Right cardiac atrium (tissue), 5 donors: ENCODE measurements at regions not wholly inside any gene's neighbourhood (a gene's known extent, or its start where the extent isn't known, plus 50 kb on each side); places are given as distances from the start of the nearest gene placed in this dataset.

ENCODE experiments used
- ATAC-seq, 2 donors: fragments of 200-7000 bp; cut with Tn5 transposase; one replicate each; pipeline versions ENCODE4 v1.8.0 to v1.9.1; 2020; ENCODE audit warnings: moderate library complexity in 2 of 2, mild to moderate bottlenecking in 1 of 2
- DNase-seq, 3 donors: peaks; one replicate each; pipeline ENCODE4 v3.0.0-alpha.2; 2020
- H3K27ac ChIP-seq: one replicate; pipeline ENCODE4 v1.5.1; 2013; ENCODE audit warnings: mild to moderate bottlenecking, low read length, control low read depth, moderate library complexity
- H3K27me3 ChIP-seq: one replicate; pipeline ENCODE4 v1.6.1; 2013; ENCODE audit not compliant: control insufficient read depth, insufficient read depth
- H3K4me1 ChIP-seq: one replicate; pipeline ENCODE4 v1.6.1; 2013; ENCODE audit warnings: low read length; ENCODE audit not compliant: control insufficient read depth, insufficient read depth
- H3K4me3 ChIP-seq: one replicate; pipeline ENCODE4 v1.5.1; 2013; ENCODE audit warnings: low read length, control low read depth
- H3K9me3 ChIP-seq: one replicate; pipeline ENCODE4 v1.6.1; 2013; ENCODE audit warnings: low read length; ENCODE audit not compliant: control insufficient read depth
- WGBS: extraction: QIAGEN DNeasy Blood & Tissue Kit; methylation state at CpG from one replicate; pipeline ENCODE4 v1.1.7; 2013; 5-methylcytosine and 5-hydroxymethylcytosine counted together
- intact Hi-C, 4 donors: fragments of 100-400 bp; cut with DNase I; formaldehyde crosslinking; loops; one replicate each; pipeline versions ENCODE4 v1.11.0 to v1.14.0; 2022 to 2023
- donor health status: healthy with polysubstance abuse.
- donor health status: DM: no; HTN: yes; CAD: no.
- donor health status: DM: no; HTN: no; CAD: no.
- donor health status: DM: no; HTN: yes; CAD: no; lungs with severe emphysema.
- donor health status: DM: yes; HTN: yes; CAD: no.

DNA sequence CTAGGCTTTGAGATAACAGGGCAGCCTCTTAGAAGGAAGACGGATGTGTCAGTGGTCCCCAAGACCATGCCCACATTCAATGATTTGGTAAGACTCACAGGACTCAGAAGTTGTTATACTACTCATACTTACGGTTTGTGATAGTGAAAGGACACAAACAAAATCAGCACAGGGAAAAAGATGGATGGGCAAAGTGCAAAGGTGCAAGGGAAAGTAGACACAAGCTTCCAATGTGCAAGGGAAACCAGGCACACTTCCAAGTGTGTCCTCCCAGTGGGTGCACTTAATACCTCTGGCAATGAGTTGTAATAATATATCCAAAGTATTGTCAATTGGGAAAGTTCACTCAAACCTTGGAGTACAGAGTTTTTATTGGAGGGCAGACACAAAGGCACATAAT, 53.8 kb upstream of the VCX start:
- DNase-seq = no peak
- H3K4me3 ChIP-seq = no peak overlapping the region
- intact Hi-C loops = no loop called here
- H3K9me3 ChIP-seq = no peaks in the 10 kb centered on the region
- H3K27me3 ChIP-seq = no peaks in the 10 kb centered on the region
- no peaks in the 10 kb centered on the region for H3K4me1 ChIP-seq
- H3K27ac ChIP-seq = no peak overlapping the region
- no peak for ATAC-seq
- 71% methylated on average over 2 of the region's 2 CpGs for WGBS

DNA sequence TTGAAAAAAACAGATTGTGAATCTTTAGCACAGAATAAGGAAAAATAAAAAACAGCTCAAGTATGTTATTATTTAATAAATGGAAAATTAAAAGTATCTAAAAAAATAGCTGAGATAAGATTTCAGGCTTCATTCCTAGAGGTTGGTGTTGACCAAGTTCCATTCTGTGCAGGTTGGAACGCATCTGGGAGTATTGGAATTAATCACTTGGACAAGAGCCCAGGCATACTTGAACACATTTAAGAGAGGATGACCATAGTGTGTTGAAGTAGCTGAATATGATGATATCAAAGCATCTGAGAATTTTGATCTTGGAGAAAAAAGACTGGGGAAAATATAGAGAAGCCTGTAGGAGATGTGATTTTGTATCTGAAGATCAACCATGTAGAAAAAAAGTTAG, 54.6 kb upstream of the VCX start:
- ATAC-seq (no peak), DNase-seq (no peak)
- H3K27me3 ChIP-seq = no peaks in the 10 kb centered on the region
- H3K4me3 ChIP-seq = no peak overlapping the region
- no peak overlapping the region for H3K27ac ChIP-seq
- intact Hi-C loops = no loop called here
- no peaks in the 10 kb centered on the region for H3K4me1 ChIP-seq
- no peaks in the 10 kb centered on the region for H3K9me3 ChIP-seq
- 55% methylated on average over 1 of the region's 1 CpG for WGBS

DNA sequence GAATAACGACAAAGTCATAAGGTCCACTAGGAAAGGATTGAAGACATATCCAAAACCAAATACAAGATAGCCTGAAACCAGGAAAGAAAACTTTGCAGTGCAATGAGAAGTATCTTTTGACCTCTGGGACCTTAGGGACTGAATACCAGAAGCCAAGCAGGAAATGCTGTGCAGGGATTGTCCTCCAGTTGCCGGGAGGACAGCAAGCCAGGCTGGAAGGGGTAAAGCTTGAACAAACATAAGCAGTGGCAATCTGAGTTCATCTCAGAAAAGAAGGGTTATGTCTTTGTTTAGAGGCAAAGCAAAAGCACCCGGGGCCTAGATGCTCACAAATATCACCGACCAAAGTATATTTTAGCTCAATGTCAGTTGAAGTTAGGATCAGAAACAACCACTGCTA, 55.3 kb upstream of the VCX start:
- 39% methylated on average over 4 of the region's 4 CpGs for WGBS
- DNase-seq = no peak
- intact Hi-C loops = no loop called here

DNA sequence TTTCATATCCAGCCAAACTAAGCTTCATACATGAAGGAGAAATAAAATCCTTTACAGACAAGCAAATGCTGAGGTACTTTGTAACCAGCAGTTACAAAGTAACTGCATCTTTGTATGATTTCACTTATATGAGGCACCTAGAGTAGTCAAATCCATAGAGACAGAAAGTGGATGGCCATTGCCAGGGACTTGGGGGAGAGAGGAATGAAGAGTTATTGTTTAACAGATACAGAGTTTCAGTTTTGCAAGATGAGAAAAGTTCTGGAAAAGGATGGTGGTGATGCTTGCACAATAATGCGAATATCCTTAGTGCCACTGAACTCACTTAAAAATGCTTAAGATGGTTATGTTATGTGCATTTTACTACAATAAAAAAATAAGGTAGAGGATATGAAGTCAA, 58.4 kb upstream of the VCX start:
- Histone ChIP-seq H3K27ac (no peak overlapping the region), H3K4me1 (no peaks in the 10 kb centered on the region), H3K4me3 (no peak overlapping the region), H3K27me3 (no peaks in the 10 kb centered on the region), H3K9me3 (no peaks in the 10 kb centered on the region)
- WGBS = 94% methylated on average over 1 of the region's 1 CpG
- intact Hi-C loops = no loop called here
- ATAC-seq = no peak
- no peak for DNase-seq

More for the DNA sequence above, 55.3 kb upstream of the VCX start:
- no peak overlapping the region for H3K27ac ChIP-seq
- no peak for ATAC-seq
- H3K27me3 ChIP-seq = no peaks in the 10 kb centered on the region
- H3K4me1 ChIP-seq = no peaks in the 10 kb centered on the region
- H3K9me3 ChIP-seq = no peaks in the 10 kb centered on the region
- H3K4me3 ChIP-seq = no peak overlapping the region

DNA sequence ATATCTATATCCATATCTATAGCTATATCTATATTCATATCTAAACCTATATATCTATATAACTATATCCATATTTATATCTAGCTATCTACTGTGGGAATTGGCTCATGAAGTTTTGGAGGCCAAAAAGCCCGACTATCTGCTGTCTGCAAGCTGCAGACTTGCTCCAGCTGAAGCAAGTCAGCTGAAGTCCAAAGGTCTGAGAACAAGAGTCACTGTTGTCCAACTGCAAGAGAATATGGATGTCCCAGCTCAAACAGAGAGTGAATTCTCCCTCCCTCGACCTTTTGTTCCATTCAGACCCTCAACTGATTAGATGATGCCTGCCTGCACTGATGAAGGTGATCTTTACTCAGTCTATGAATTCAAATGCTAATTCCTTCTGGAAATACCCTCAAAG, 63.3 kb upstream of the VCX start:
- WGBS = 62% methylated on average over 2 of the region's 2 CpGs
- ATAC-seq (no peak), DNase-seq (no peak)
- H3K9me3 ChIP-seq = no peaks in the 10 kb centered on the region
- H3K4me3 ChIP-seq = no peak overlapping the region
- H3K4me1 ChIP-seq = no peaks in the 10 kb centered on the region
- H3K27ac ChIP-seq = no peak overlapping the region
- no peaks in the 10 kb centered on the region for H3K27me3 ChIP-seq
- intact Hi-C loops = no loop called here

DNA sequence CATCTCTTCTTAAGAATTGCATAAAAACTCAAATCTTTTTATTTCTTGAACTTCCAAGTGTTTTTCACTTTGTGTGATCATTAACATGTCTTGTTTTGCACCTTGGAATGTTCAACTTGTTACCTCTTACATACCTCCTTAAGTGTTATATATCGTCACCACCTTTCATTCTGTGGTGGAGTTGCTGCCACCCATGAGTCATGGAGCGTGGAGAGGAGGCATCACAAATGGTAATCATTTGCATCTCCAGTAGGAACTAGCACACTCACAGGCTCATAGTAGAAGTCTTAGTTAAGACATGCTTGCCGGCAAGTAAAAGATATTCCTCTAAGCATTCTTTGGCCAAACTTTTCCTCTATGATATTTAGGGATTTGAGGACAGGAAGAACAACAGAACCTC, 67.0 kb upstream of the VCX start:
- Histone ChIP-seq H3K9me3 (no peaks in the 10 kb centered on the region), H3K27me3 (no peaks in the 10 kb centered on the region), H3K4me1 (no peaks in the 10 kb centered on the region), H3K27ac (no peak overlapping the region), H3K4me3 (no peak overlapping the region)
- intact Hi-C loops = no loop called here
- no peak for DNase-seq
- no peak for ATAC-seq
- WGBS = 85% methylated on average over 3 of the region's 3 CpGs

DNA sequence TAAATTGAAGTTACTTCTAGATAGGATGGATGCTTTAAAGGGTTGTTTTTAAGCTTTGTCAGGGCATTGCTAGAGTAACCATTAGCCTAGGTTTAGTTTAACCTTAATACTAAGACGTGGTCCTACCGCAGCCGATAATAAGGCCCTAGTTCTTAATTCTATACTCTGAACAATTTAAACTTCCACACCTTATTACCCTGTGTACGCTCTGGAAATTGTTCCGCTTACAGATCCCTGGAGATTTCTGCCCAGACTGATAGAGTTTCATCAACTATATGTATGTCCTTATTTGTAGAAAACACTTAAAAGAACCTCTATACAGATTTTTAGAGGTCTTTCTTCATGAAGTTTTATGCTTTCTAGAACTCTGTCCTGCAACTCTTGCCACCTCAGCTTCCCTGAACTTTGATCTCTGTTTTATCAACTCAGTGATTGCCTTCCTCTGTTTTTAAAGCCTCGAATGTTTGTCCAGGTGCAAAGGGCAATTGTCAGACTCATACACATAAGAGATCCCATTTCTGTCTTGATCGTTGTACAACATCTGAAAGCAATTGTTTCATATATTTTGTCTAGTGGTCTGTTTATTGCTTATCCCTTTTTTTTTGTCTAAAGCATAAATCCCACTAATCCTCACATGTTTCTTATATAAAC, 71.1 kb upstream of the VCX start:
- 74% methylated on average over 7 of the region's 7 CpGs for WGBS
- DNase-seq = no peak
- Histone ChIP-seq H3K4me1 (no peaks in the 10 kb centered on the region), H3K4me3 (no peak overlapping the region), H3K27ac (no peak overlapping the region), H3K27me3 (no peaks in the 10 kb centered on the region), H3K9me3 (no peaks in the 10 kb centered on the region)
- intact Hi-C loops = no loop called here
- ATAC-seq = no peak

DNA sequence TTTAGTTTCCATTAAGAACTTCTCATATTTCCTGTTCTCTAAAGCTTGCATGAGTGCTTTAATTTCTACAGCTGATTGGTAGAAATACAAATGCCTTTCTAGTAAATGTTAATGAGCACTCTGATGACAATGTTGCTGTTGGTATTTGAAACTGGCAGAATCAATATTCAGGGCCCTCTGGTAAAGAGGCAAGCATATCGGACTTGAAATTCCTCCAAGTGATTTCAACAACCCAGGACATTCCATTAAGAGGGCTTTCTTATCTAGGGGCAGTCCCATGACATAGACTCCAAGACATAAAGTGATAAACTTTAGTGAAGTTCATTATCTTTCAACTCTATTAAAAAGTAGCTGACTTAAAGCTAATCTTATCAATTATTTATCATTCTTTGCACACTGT, 83.1 kb upstream of the VCX start:
- H3K27ac ChIP-seq = no peak overlapping the region
- DNase-seq (no peak), ATAC-seq (no peak)
- H3K4me1 ChIP-seq = no peaks in the 10 kb centered on the region
- no peak overlapping the region for H3K4me3 ChIP-seq
- no peaks in the 10 kb centered on the region for H3K27me3 ChIP-seq
- H3K9me3 ChIP-seq = no peaks in the 10 kb centered on the region
- 32% methylated on average over 1 of the region's 1 CpG for WGBS
- intact Hi-C loops = no loop called here

DNA sequence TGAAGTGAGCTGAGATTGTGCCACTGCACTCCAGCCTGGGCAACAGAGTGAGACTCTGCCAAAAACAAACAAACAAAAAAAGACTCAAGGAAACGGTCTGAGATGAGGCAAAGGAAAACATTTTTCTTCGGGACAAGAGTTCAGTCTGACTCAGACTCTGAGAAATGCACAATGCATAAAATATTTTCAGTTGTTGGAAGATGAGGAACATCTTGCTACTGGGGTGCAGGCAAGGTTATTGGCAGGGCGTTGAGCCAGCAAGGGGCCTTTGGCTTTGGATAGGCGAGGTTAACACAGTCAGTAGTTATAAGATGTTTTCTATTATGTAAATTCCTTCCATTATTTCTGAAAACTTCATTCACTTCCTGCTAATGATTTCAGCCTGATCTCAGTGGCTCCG, 96.1 kb upstream of the VCX start:
- no peaks in the 10 kb centered on the region for H3K27me3 ChIP-seq
- no peak overlapping the region for H3K27ac ChIP-seq
- no peak overlapping the region for H3K4me3 ChIP-seq
- no peak for DNase-seq
- H3K4me1 ChIP-seq = no peaks in the 10 kb centered on the region
- WGBS = 52% methylated on average over 5 of the region's 5 CpGs
- no peaks in the 10 kb centered on the region for H3K9me3 ChIP-seq
- intact Hi-C loops = no loop called here
- ATAC-seq = no peak

DNA sequence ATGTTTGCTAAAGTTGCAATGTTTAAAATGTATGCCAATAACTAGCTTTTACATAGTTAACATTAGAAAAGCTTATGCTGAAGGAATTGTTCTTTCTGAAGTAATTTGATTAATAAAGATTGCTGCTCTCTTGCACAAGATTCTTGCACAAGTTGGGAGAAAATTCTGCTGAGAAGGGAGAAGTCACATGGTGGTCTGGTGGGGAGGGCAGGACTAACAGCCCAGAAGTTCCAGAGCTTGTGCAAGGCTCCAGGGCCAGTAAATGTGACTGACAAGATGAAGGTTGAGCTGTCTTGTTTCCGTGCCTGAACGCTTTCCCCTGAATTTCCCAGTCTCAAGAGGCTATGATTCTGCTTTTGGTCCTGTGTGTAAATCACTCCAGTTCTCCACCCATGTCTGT, 112.9 kb upstream of the VCX start:
- ATAC-seq = no peak

DNA sequence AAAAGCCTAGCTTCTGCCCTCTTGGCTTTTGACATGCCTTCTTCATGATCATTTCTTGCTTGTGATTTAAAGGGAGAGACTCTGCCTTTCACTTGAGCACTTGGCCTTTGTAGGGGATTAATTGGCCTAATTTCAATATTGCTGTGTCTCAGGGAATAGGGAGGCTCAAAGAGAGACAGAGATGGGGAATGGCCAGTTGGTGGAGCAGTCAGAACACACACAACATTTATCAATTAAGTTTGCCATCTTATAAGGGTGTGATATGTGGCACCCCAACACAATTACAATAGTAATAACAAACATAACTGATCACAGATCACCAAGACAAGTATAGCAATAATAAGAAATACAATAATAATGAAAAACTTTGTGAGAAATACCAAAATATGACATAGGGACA, 122.5 kb upstream of the VCX start:
- ATAC-seq (no peak), DNase-seq (no peak)
- H3K4me3 ChIP-seq = no peak overlapping the region
- H3K9me3 ChIP-seq = no peaks in the 10 kb centered on the region
- H3K4me1 ChIP-seq = no peaks in the 10 kb centered on the region
- H3K27ac ChIP-seq = no peak overlapping the region
- H3K27me3 ChIP-seq = no peaks in the 10 kb centered on the region
- intact Hi-C loops = no loop called here

More for the DNA sequence above, 112.9 kb upstream of the VCX start:
- H3K9me3 ChIP-seq = no peaks in the 10 kb centered on the region
- no peak for DNase-seq
- WGBS = 80% methylated on average over 2 of the region's 2 CpGs
- intact Hi-C loops = no loop called here
- no peaks in the 10 kb centered on the region for H3K27me3 ChIP-seq
- no peak overlapping the region for H3K27ac ChIP-seq
- H3K4me1 ChIP-seq = no peaks in the 10 kb centered on the region
- H3K4me3 ChIP-seq = no peak overlapping the region

DNA sequence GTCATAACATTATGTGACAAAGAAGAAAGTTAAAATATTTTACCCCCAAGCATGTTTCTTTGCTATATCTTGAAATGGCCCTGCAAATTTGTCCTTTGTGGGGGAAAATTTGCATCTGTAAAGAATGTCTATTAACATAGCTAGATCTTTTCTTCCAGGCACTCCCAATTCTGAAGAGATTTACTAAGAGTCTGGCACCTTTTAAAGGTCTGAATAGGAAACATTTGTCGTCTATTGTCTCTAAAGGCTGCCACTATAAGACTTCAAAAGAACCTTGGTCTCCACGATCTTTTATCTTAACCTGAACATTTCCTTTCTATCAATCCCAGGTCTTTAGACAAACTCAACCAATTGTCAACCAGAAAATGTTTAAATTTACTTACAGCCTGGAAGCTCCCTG, 128.6 kb upstream of the VCX start:
- ATAC-seq (no peak), DNase-seq (no peak)
- H3K27me3 ChIP-seq = no peaks in the 10 kb centered on the region
- WGBS = 24% methylated on average over 2 of the region's 2 CpGs
- no peak overlapping the region for H3K4me3 ChIP-seq
- H3K27ac ChIP-seq = no peak overlapping the region
- H3K4me1 ChIP-seq = no peaks in the 10 kb centered on the region
- intact Hi-C loops = no loop called here
- H3K9me3 ChIP-seq = no peaks in the 10 kb centered on the region
